HG03095 (cell line): ENCODE measurements at regions not wholly inside any gene's neighbourhood (a gene's known extent, or its start where the extent isn't known, plus 50 kb on each side); places are given as distances from the start of the nearest gene placed in this dataset.
A peak's percentile ranks its signal among the peaks of the same experiment; 100 is the strongest.

Source experiments
- ATAC-seq: cut with Tn5 transposase; IDR thresholded peaks from one replicate; pipeline ENCODE4 v1.9.1; 2021; ENCODE audit warnings: moderate library complexity; ENCODE audit not compliant: unreplicated experiment

DNA sequence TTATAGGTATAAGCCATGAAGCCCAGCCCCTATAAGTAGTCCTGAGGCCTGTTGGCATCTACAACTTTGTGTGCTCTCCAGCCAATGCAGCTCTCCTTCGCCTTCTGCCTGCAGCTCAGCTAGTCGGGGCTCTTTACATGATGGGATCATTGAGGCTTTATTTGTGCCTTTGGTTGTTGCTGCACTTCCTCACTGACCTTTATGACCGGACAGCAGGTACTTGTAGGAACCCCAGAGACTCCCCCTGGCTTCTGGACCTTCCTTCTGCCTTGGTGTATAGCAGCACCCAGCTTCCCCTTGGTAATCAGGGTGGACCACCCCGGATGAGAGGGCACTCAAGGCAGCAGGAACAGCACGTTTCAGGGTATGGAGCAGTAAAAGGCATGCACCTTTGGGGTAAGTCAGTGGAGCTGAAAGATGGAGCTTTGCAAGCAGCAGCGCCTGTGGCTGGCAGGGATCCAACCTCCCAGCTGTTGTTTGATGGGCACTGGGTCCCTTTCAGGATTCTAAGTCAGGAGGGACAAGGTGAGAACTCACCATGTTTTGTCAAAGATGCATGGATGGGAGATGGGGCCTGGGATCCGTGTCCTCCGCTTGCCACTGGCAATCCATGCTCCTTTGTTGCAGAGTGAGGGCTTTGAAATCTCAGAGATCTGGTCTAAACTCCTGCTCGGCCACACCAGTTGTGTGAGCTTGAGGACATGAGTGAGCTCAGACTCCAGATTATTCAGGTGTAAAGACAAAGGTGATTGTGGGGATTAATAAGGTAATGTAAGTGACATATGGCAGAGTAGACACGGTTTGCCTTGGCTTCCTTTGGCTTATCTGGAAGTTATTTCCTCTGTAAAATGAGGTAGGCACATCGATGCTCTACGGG lies 65.1 kb upstream of the KLF13 start:
- no peak for ATAC-seq

DNA sequence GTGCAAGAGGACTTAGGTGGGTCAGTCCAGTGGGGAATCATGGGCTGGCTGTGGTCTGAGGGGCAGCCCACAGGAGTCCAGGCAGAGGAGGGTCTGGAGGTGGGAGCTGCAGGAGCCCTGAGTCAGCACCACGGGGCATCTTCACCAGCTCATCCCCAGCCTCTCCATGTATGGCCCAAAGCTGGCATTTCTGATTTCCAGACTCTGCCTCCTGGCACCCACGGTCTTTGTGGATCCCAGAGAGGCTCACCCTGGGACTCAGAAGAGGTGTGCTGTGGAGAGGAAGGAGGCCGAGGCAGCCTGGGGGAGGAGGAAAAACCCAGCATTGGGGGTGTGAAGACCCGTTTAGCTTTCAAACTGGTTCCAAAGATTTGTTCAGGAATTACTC lies 64.5 kb upstream of the KLF13 start:
- ATAC-seq = no peak

DNA sequence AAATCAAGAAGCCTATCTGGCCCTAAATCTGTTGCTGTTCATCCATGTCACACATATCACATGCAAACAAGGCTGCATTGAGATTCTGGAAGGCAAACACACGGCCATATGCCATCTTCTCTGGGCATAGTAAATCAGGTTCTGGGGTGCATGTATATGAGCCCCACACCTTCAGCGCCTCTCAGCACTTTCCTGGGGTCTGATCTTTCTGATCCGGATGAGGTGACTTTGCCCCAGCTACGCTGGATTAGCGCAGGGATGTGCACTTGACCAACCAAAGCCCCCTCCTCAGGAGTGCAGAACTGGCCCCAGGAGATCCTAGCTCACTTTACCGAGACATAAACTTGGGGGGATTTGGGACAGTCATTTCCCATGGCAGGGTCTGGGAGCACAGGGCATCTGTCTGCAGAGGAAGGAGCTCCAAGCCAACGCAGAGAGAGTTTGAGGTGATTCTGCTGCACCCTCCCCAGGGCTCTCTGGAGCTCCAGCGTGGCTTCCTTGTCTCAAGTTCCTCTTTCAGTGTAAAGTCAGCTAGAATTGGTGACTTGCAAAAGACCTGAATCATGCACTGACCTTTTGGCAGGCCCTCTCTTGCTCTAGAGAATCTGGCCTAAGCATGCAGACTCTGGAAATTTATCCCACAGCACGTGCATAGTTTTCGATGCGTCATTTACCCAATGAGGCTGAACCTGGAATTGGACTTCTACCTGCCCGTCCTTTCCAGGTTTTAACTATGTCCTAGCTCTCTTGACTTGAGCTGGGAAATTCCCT lies 63.5 kb upstream of the KLF13 start:
- ATAC-seq = peak; percentile 40

DNA sequence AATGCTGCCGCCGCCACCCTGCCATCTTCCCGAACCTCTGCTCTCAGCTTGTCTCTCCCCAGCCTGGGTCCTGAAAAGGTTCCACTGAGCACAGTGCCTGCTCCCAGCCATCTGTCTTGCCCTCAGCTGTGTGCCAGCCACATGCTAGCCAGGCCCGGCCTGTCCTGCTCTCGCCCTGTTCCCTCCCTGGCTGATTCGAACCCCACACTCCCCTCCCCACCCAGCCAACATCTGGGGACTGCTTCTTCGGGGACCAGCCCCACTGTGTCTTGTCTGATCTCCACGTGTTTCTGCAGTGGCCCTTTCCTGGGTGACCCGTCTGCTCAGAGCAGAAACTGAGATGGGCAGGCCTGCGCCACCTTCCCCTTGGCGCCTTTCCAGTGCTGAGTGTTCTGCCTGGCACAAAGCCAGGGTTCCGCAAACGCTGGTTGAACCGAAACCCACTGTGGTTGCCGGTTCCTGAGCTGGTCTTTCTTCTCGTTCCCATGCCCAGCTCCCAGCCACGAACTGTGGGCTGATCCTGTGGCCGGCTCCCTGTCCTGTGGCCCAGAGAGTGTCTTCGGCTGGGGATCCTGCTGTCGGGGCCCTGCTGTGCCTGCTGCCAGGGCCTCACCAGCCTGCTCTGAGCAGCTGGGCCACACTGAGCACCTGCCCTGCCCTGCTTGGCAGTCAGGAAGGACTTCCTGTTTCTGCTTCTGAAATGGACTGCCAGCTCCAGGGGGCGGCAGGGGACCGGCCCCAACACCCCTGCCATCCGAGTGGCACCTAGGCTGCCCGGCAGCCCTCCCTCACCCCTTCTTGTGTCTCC lies 62.7 kb upstream of the KLF13 start:
- ATAC-seq = no peak

DNA sequence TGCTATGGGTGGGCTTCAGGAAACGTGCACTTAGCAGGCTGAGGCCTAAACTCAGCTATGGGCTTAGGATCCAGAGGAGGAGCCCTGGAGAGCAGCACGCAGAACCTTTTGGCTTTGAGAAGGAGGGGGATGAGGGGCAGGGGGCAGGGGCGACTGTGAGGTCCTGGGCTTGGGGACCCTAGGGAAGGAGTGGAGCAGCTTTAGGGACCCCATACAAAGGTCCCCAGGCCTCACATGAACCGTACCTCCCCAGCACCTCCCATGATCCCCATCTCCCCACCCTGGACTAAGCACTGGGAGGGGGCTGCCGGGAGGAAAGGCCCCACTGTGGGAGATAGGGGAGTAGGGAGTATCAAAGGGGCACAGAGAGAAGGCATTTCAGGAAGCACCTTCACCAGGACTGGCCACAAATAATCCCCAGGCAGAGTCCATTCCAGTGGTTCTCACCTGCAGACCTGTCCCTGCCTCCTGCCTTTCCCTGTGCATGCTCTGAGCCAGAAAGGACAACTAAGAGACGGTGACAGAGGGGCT lies 62.0 kb upstream of the KLF13 start:
- ATAC-seq = no peak

DNA sequence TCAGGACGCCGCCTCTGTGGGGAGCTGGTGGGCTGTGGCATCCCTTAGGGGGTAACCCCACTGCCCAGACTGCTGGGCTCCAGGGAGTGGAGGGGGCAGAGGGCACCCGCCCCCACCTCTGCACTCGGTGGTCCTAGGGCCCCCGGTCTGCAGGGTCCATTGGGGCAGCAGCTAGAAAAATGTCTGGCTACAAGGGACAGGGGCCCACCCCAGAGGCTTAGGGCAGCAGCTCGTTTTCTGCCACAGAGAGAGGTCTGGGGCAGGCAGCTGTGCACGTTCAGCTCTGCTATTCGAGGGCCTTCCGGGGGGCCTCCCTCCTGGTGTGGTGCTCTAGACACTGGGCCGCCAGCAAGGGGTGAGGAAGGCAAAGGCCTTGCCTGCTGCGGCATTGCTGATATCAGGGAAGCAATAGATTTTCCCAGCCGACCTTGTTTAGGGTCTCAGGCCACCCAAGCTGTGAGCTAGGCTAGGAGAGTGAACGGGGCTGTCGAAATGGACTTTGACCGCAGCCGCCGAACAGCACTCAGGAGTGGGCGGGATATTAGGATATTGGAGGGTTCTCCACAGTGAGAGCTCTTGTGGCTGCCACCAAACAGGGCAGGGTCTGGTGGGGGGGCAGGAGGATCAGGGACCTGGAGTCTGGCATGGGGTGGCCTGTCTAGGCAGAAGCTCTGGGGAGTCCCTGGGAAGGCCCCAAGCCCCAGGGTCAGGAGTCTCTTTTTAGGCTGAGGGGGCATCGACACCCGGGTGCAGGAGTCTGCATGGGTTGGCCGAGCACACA lies 61.4 kb upstream of the KLF13 start:
- ATAC-seq = no peak

DNA sequence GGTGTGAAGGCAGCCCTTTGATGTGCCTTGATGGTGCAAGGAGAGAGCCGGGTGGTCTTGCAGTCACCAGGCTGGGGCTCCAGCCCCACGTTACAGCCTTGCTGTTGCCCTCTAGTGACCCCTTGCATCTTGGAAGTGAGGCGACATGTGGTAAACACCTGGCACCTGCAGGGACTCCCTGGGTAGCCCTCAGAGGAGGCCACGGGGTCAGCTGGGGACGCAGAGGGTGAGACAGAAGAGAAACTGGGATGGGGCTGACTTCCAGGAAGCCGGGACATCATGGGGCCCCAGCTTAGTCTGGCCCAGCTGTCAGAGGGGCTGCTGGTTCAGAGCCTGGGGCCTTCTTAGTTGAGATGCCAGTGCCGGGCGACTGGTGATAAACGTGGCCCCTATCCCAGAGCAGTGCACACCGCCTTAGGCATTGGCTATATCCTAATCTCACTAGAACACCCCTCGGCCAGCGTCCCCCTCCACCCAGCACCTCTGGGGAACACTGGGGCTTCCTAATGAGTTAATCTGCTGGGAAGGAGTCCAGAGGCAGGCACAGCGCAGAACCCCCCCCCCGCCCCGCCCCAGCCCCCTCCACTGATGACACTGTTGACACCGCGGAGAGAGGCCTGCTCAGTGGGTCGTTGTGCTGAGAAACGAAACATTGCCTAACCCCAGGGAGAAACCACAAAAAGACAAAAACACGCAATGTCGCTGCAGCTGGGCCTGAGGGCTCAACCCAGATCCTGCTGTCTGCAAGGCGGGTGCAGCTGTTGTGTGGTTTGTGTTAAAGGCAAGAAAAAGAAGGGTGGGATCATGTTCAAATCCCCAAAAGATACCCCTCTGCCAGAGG lies 60.5 kb upstream of the KLF13 start:
- ATAC-seq = peak; percentile 55

DNA sequence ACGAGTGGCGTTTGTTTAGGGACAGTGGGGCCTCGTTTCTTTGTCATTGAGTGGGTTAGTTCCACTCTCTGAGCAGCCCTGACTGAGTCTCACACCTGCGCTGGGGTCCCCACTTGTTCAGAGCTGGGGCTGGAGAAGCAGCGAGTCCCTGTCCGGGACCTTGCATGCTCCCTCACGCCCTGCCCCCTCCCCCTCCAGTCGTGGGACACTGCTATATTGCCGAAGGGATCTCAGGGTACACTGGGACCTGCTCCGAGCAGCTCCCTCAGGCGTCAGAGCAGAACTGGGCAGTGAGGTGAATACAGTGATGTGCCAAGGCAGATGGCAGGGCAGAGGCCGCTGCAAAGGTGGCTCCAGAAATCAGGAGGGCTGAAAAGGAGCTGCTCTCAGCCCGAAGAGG lies 59.9 kb upstream of the KLF13 start:
- ATAC-seq = peak; percentile 13

DNA sequence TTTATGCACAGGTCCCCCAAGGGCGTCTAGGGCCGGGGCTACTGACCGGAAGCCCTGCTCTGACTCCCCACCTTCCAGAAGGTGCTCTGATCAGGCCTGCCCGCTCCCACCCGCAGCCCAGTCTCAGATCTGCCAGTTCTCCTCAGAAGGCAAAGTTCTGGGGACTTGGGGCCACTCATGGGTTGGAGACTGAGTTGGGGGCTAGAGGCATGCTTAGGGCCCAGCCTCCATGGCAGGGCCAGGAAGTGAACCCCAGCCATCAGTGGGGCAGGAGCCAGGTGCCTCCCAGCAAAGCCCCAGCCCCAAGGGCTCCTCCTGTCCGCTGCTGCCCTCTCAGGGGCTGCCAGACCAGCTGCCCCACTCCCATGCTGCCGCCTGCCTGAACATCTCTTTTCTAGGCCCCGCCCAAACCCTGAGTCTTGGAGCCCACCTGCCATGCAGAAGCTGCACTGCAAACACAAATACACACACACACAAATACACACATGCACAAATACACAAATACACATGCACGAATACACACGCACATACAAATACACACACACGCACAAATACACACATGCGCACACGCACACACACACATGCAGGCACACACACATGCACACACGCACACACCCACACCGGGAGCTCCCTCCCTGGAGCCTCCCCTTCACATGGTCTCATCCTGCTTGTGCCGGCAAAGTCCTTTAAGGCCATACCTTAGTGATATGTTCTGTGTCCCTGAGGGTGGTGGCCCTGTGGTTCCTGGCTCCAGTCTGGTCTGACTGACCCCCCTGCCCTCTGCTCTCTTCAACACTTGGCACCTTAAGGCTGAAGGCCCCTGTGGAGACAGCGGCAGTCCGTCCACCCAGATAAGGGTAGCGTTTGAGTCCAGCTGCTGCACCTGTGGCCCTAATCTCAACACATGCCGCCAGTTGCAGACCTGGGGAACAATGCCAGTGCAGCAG lies 59.2 kb upstream of the KLF13 start:
- no peak for ATAC-seq

DNA sequence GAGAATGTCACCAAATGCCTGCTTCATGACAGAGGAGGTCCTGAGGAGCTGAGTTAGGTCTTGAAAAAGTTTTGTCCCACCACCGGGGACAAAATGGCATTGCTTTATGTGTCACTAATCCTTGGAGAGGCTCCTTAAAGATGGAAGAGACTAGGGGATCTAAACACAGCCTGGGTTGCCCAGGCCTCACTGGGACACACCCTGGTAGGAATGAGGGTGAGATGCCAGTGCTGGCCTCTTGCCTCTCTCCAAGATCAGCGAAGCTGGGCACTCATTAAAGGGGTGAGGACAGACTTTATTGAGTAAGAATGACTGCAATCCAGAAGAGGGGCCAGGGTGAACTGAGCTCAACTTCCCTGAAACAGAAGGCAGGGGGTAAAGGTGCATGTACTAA lies 58.5 kb upstream of the KLF13 start:
- no peak for ATAC-seq

DNA sequence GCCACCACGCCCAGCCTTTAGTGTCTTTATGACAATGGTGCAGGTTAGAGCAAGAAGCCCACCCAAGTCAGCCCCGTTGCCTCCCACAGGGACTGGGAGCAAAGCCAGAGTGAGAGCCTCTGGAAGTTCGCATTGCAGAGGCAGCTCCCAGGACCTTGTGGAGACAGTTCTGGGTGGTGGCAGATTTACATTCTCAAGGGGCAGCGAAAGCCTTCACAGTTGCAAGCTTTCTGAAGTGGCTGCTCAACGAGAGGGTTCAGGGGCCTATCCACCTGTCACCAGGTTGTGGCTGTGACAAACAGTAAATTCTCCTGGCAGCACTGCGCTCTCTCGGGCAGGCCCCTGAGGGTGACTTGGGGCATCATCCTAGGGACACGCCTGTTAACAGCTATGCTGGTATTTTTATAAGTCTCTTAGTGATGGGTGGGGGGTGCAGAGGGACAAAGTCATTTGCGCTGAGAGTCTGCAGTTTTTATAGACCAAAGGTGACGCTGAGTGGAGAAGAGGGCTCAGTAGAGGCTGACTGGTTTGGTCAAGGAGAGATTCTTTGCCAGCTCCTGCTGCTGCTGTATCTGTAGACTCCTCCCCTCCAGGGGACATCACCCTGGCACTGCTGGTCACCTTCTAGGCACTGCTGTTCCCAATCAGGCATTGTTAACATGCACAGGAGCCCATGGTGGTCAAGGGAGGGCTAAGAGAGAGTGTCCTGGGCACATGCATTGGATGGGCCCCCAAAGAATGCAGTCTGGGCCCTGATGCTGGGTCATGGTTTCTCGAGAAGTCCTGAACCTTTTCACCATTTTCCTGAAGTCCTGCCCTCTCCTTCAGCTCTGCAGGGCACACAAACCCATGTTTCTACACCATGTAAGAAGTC lies 57.5 kb upstream of the KLF13 start:
- no peak for ATAC-seq

DNA sequence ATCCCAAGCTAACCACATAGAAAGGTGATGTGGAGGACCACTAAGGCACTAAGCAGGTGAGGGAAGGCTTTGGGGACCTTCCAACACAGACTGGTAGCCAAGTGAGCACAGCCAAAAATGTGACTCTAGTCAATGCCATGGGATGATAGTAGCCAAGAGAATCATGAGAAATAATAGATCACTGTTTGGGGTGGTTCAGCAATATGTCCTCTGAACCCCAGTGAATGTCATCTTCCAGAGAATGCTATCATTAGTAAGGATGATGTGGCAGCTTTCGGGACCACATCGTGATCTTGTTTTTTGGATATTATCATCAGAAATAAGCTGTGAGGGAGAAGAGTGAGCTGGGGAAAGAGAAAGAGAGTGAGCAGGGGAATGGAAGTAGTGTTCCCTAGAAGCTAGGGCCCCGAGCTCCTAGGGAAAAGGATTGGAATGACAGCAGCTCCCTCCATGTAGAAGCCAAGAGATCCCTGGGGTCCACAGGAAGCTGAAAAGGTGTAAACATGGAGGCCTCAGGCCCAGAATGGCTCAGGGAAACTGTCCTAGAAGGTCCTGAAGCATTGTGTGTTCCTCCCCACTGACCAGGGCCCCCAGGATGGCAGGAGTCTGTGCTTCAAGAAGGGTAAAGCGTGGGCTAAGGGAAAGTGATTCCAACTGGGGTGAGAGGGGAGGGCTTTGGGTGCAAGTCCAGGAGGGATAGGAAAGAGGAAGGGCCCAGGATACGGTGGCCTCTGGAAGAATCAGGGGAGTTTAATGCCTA lies 56.6 kb upstream of the KLF13 start:
- no peak for ATAC-seq

DNA sequence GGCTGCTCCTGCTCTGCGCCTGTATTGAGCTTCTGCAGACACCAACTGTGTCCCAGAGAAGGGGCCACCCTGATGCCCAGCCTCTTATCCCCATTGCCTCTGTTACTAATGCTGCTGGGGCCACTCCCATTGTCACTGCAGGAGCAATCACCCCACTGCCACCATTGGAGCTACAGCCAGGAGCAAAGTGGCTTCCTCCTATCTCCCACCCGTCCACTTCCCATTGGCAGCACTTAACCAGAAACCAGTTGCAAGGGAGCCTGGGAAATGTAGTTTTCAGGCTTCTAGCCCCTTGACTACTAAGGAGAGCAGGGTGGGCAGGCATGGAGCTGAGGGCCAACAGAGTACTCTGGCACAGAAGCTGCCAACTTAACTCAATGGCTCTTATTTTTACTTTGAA lies 55.9 kb upstream of the KLF13 start:
- no peak for ATAC-seq

DNA sequence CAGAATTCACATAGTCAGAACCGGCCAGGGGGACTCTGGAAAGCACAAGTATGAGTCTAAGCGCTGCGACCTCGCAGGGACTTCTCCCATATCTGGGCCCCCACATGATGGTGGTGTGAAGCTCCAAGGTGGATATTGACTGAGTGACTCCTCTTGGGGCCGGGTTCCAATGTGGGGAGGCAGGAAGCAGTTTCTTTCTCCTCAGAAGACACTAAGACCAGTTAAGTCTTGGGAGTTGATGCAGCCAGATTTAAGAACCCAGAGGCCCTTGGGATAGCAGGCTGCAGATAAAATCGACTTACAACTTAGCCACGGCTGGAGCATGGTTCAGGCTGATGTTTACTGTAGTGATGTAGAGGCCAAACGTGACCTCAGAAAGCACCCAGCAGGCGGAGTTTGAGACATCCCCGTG lies 55.4 kb upstream of the KLF13 start:
- ATAC-seq = no peak

DNA sequence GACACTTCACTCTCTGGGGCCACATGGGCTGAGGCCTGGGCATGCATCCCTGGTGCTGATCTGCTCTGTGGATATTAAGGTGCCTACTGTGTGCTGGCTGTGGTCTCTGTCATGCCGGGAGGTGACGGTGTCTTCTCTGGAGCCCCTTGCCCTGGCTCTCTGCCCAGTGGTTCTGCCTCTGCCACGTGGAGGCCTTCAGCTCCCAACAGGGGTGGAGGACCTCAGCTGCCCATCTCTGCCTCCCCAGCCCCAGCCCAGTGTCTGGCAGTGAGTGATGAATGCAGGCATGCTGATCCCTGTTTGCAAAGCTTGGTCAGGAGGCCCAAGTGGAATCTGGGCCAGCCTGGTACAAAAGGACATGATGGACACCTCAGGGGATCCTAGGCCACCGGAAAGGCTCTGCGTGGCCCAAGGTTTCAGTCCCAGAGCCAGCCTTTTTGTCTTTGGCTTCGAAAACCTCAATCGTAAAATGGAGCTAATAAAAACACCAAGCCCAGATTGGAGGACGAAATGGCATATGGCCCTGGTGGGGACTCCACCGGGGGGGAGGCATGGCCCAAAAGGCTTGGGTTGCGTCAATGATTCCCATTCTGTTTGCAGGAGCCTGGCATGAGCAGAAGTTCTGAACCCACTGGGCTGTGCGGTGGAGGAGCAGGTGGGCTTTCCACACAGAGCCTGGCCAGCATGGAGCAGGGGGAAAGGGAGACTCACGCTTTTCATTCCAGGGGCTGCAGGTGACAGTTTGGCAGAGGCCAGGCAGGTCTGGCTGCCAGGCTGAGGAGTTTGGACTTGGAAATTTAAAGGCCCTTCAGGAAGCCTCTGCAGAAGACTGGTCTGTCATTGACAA lies 54.7 kb upstream of the KLF13 start:
- ATAC-seq = no peak
